ENCODE measurements at regions not wholly inside any gene's neighbourhood (a gene's known extent, or its start where the extent isn't known, plus 50 kb on each side); places are given as distances from the start of the nearest gene placed in this dataset.

GRCh38 chr3:117989982-117990381 lies 1044.7 kb downstream of the IGSF11 start:
- intact Hi-C loops (cut with DNase I) = loop anchor here (10.0 kb wide), 1 partner anchor 245 kb away; no protein-coding TSS in a partner anchor
- DNase-seq = no peak

DNA sequence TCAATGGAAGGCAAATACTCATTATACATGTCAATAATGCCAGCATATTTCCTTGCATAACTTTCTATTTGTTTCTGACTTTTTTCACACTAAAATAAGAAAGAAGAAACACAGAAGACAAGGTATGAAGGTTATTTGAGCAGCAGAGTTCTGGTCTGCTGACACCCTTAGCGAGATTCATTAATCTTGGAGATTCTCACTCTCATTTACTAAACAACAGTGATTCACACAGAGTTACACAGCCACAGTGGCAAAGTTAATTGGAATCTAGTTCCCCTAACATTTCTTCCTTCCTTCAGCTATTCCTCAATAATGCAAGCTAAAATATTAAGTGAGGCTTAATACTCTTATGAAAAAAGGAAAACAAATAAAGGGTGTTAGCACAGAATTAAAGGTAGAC lies 1044.0 kb downstream of the IGSF11 start:
- intact Hi-C loops (cut with DNase I) = loop anchor here (10.0 kb wide), 1 partner anchor 246 kb away; no protein-coding TSS in a partner anchor

GRCh38 chr3:117995842-117996437 lies 1038.7 kb downstream of the IGSF11 start:
- DNase-seq = peak in 1 of 42 donors; percentile 26
- intact Hi-C loops (cut with DNase I) = loop anchor here (10.0 kb wide), 1 partner anchor 251 kb away; no protein-coding TSS in a partner anchor

More for the DNA sequence above, 1044.0 kb downstream of the IGSF11 start:
- no peak for DNase-seq

GRCh38 chr3:117997201-117998049 lies 1037.2 kb downstream of the IGSF11 start:
- intact Hi-C loops (cut with DNase I) = loop anchor here (10.0 kb wide), 1 partner anchor 253 kb away; no protein-coding TSS in a partner anchor
- peak; percentile 81 to 96 (median 89) for DNase-seq

- no peak for DNase-seq
- intact Hi-C loops (cut with DNase I) = loop anchor here (10.0 kb wide), 1 partner anchor 253 kb away; no protein-coding TSS in a partner anchor
Observed at GRCh38 chr3:117998071-117998470, 1036.6 kb downstream of the IGSF11 start.

DNA sequence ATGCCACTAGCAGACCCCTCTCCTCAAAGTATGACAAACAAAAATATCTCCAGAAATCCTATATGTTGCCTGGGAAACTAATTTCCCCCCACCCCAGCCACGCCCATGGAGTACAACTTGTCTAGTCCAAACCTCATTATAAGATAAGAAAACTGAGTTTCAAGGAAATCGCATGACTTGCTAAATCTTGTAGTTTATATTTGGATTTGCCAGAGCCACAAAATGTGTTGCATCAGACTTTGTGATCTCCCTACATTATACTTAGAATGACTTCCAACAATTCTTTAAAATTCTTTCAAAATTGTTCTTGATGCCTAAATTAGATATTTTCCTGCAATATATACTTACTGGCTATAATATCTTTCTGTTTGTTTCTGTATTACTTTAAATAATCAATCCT lies 1034.4 kb downstream of the IGSF11 start:
- intact Hi-C loops (cut with DNase I) = no loop called here

DNA sequence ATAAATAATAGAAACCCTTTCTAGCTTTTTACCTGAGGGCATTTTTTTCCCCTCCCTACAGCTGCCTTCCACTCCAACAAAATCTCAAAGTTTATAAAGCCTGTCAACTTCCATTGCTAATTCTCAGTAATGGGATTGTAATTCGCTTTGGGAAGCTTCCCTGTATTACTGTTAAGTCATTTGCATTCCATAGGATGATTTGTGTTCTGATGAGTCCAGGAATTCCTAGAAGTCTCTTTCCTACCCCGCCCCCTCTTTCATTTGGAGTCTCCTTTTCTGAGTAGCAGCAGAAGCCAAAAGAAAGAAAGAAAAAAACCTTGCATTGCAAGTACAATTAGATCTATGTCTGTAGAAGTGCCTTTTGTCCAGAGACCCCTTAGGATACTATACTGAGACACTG lies 1033.3 kb downstream of the IGSF11 start:
- no peak for DNase-seq
- intact Hi-C loops (cut with DNase I) = no loop called here

More for the DNA sequence above, 1034.4 kb downstream of the IGSF11 start:
- no peak for DNase-seq

- intact Hi-C loops (cut with DNase I) = no loop called here
- DNase-seq = no peak
Observed at GRCh38 chr3:118011910-118012309, 1022.7 kb downstream of the IGSF11 start.

GRCh38 chr3:118029049-118029448 lies 1005.6 kb downstream of the IGSF11 start:
- intact Hi-C loops (cut with DNase I) = no loop called here
- DNase-seq = no peak

- intact Hi-C loops (cut with DNase I) = no loop called here
- no peak for DNase-seq
Observed at GRCh38 chr3:118036215-118036614, 998.4 kb downstream of the IGSF11 start.

DNA sequence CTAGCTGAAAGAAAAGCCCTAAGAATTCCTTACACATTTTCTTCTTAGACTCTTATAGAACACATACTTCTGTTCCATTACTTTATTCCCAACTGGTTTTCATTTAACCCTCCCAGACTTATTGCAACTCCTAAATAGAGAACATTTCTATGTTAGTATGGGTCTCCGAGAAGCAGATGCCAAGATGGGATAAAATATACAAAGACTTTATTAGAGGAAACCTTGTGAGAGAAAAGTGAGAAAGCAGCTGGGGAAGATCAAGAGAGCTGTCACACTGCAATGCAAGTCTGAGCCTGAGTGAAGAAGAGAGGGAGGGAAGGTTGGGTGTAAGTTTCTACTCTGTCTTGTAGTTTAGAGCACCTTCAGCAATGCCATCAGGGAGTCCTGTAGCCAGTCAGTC lies 979.3 kb downstream of the IGSF11 start:
- intact Hi-C loops (cut with DNase I) = no loop called here
- DNase-seq = no peak

DNA sequence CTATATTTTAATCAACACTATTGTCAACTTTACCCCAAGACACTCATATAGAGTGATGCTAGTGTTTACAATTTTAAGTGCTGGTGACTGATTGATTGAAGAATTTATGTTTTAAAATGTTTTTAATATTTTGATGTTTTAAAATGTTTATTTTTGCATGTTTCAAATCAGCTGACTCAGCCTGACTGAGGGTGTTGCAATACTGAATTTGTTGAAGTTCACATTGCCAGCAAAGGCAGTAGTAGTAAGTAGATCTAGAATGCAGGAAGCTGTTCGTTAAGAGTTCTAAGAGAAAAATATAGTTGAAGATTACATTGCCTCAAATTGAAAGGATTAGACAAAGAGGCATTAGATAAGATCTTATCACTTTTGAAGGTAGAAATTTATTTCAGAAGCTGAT lies 977.6 kb downstream of the IGSF11 start:
- no peak for DNase-seq
- intact Hi-C loops (cut with DNase I) = no loop called here

DNA sequence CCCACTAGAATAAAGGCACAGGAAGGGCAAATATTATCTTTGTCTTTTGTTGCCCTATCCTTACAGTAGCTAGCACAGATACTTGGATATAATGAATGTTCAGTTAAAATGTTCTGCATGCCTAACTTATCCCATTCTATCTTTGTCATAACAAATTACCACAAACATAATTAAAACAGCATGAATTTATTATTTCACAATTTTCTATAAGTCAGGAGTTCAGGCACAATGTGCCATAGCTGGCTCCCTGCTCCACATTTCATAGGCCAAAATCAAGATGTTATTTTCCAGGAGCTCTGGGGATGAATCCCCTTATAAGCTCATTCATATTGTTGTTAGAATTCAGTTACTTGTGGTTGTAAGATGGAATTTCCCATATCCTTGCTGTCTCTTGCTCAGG lies 975.5 kb downstream of the IGSF11 start:
- intact Hi-C loops (cut with DNase I) = no loop called here
- DNase-seq = no peak

DNA sequence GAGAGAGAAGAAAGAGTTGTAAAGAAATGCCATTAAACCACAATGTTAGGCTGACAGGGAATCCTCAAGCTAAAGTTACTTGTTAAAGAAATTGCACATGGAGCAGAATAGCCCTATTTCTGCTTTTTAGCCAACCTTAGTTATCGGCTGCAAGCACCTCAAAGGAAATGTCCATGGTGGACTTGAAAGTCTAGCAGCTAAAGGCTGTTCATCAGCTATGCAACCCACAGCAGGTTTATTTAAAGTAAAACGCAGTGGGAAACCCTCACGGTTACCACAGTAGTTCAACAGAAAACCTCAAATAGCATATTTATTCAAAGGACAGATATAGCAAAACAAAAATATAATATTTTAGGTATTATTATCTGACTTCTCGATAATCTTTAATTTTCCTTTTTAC lies 967.2 kb downstream of the IGSF11 start:
- DNase-seq = no peak
- intact Hi-C loops (cut with DNase I) = no loop called here

DNA sequence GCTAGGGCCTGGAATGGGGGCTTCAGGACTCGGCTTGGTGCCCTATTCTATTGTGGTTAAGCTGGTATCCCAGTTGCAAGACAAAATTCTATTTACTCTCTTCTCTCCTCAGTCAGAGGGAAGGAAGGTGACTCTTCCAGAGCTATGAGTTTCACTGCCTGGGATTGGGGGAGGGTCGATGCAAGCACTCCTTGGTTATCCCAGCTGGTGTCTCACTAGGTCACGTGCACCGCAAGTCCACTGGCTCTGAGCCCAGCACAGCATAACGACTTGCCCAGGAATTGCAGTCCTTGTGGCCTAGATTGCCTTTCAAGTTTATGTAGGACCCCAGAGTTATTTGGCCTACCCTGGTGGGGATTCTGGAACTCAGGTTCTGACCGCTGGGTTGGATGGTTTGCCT lies 958.8 kb downstream of the IGSF11 start:
- DNase-seq = no peak
- intact Hi-C loops (cut with DNase I) = no loop called here

DNA sequence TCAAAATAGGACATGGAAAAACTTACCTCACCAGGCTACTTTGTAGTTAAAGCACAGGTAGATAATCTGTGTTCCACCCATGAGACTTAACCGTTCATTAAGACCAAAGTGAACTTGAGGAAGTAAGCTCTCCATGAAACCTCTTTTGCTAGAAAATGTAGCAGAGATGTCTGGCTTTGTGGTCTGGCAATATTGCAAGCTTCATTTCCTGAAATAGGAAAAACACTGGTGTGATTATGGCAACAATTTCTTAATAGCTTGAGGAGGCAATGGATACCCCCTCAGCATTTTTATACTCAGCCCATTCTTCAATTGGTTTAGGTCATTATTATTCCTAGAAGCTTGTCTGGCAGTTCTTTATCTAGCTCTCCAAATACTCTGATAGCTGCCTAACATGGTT lies 957.3 kb downstream of the IGSF11 start:
- intact Hi-C loops (cut with DNase I) = no loop called here
- no peak for DNase-seq

- intact Hi-C loops (cut with DNase I) = no loop called here
- DNase-seq = peak in 2 of 42 donors; percentile 10 to 38
Observed at GRCh38 chr3:118080889-118081288, 953.8 kb downstream of the IGSF11 start.

- DNase-seq = no peak
- intact Hi-C loops (cut with DNase I) = no loop called here
Observed at GRCh38 chr3:118088696-118089095, 946.0 kb downstream of the IGSF11 start.

DNA sequence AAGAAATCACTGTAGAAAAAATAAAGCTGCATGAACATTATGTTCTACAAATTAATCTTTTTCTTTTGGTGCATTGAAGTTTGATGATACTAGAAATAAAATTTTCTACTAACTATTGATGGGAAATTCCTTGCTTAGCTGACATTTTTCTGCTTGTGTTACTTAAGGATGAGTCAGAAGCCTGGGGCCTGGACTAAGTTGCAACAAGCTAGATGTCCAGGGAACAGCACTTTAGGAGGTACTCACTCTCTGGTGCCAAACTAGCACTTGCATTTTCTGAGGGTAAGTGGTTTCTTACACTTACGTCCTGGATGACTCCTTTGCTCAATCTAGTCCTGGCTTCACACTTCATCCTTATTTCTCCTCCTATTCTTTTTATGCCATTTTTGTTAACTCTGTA lies 945.1 kb downstream of the IGSF11 start:
- intact Hi-C loops (cut with DNase I) = no loop called here

DNA sequence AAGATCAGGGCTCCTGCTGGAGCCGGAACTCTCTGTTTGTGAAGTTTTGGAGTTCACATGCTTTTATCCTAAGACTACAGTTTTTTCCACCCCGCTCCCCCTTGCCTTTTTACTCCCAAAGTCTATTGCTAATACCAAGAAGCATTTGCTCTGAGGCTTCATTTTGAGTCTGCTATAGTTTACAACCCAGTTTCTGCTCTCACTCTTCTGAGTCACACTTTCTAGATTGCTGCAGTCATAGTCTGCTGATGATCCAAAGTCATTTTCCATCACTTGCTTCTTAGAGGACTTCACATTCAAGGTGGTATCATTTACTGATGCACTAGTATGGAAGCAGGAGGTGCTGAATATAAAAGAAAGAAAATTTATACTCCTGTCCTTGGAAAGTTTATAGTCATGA lies 937.4 kb downstream of the IGSF11 start:
- intact Hi-C loops (cut with DNase I) = no loop called here
- DNase-seq = no peak

More for the DNA sequence above, 945.1 kb downstream of the IGSF11 start:
- no peak for DNase-seq
